CD4-positive, alpha-beta T cell treated with Interferon alpha-2 for 1 hour (primary cell): ENCODE measurements at regions not wholly inside any gene's neighbourhood (a gene's known extent, or its start where the extent isn't known, plus 50 kb on each side); places are given as distances from the start of the nearest gene placed in this dataset.

Experiments used
- DNase-seq, 2 donors: peaks; one replicate each; pipeline ENCODE4 v3.0.0-alpha.2; 2020 to 2022

GRCh38 chr10:47145290-47145934 is 154.6 kb upstream of the GDF10 start:
- DNase-seq = no peak

GRCh38 chr10:47146572-47146971 is 153.4 kb upstream of the GDF10 start:
- DNase-seq = no peak

- DNase-seq = no peak
Measured at GRCh38 chr10:47147186-47147585, 152.8 kb upstream of the GDF10 start.

- DNase-seq = no peak
Measured at GRCh38 chr10:47150581-47150980, 149.4 kb upstream of the GDF10 start.

- DNase-seq = no peak
Measured at GRCh38 chr10:47151920-47152319, 148.1 kb upstream of the GDF10 start.

GRCh38 chr10:47152861-47153349 is 147.1 kb upstream of the GDF10 start:
- no peak for DNase-seq

GRCh38 chr10:47154762-47155161 is 145.2 kb upstream of the GDF10 start:
- DNase-seq = no peak

GRCh38 chr10:47156873-47157272 is 143.1 kb upstream of the GDF10 start:
- no peak for DNase-seq

GRCh38 chr10:47158116-47159071 is 141.6 kb upstream of the GDF10 start:
- no peak for DNase-seq

GRCh38 chr10:47159361-47160260 is 140.4 kb upstream of the GDF10 start:
- DNase-seq = no peak

GRCh38 chr10:47160261-47160908 is 139.6 kb upstream of the GDF10 start:
- DNase-seq = no peak

GRCh38 chr10:47160967-47161366 is 139.0 kb upstream of the GDF10 start:
- DNase-seq = no peak

- DNase-seq = no peak
Measured at GRCh38 chr10:47161465-47161864, 138.5 kb upstream of the GDF10 start.

- DNase-seq = no peak
Measured at GRCh38 chr10:47164126-47164799, 135.7 kb upstream of the GDF10 start.

- no peak for DNase-seq
Measured at GRCh38 chr10:47164800-47165128, 135.2 kb upstream of the GDF10 start.

GRCh38 chr10:47165168-47165710 is 134.8 kb upstream of the GDF10 start:
- DNase-seq = peak in 1 of 2 donors; percentile 23

- DNase-seq = peak; percentile 57 to 64
Measured at GRCh38 chr10:47165711-47166404, 134.1 kb upstream of the GDF10 start.

GRCh38 chr10:47166405-47166777 is 133.6 kb upstream of the GDF10 start:
- no peak for DNase-seq

- DNase-seq = peak; percentile 11 to 35
Measured at GRCh38 chr10:47166808-47167581, 133.0 kb upstream of the GDF10 start.

GRCh38 chr10:47167591-47167990 is 132.4 kb upstream of the GDF10 start:
- DNase-seq = no peak
